Activated gamma-delta T cell treated with anti-CD3 and anti-CD28 coated beads, Interleukin-2, amount 50 U/mL, for 16 hours (primary cell): ENCODE measurements at regions not wholly inside any gene's neighbourhood (a gene's known extent, or its start where the extent isn't known, plus 50 kb on each side); places are given as distances from the start of the nearest gene placed in this dataset.
"Not testable (repeated sequence)": the region's sequence is repeated elsewhere in the genome, so short reads cannot be mapped to it uniquely, and the experiment has no call there.

Experiments used
- DNase-seq: peaks from one replicate; pipeline ENCODE4 v3.0.0-alpha.2; 2020; ENCODE audit warnings: low read depth

- no peak for DNase-seq
Observed at GRCh38 chr7:65251851-65252620, 121.6 kb upstream of the ZNF92 start.

DNA sequence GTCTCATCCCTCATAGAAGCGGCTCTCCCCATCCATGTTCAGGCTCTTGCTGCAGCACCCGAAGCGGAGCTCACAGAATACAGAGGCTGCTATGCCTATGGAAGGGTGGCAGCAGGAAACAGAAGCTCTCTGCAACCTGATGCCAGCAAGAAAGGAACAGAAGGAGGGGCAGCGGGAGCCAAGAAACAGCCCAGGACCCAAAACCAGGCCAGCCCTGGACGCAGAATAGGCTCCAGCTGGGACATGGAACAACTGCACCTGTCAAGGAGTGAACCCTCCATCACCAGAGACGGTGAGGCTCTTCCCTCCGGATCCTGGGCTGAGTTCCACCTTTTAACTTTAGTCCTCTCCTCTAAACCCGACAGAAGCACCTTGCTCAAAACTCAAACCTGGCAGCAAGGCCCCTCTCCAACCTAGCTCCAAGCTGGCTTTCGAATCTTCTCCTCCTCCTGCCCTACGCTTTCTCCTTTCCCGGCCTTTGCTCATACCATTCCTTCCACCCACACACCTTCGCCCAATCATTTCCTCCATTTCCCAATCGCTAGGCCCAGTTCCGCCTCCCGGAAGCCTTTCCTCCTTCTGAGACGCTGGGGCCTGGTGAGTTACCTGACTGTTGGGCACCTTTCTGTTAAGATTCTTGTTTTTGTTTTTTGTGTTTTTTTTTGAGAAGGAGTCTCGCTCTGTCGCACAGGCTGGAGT is 122.8 kb upstream of the ZNF92 start:
- DNase-seq: no peak

GRCh38 chr7:65250216-65250615 is 123.4 kb upstream of the ZNF92 start:
- DNase-seq: no peak

- DNase-seq: no peak
Observed at GRCh38 chr7:65247491-65247890, 126.2 kb upstream of the ZNF92 start.

DNA sequence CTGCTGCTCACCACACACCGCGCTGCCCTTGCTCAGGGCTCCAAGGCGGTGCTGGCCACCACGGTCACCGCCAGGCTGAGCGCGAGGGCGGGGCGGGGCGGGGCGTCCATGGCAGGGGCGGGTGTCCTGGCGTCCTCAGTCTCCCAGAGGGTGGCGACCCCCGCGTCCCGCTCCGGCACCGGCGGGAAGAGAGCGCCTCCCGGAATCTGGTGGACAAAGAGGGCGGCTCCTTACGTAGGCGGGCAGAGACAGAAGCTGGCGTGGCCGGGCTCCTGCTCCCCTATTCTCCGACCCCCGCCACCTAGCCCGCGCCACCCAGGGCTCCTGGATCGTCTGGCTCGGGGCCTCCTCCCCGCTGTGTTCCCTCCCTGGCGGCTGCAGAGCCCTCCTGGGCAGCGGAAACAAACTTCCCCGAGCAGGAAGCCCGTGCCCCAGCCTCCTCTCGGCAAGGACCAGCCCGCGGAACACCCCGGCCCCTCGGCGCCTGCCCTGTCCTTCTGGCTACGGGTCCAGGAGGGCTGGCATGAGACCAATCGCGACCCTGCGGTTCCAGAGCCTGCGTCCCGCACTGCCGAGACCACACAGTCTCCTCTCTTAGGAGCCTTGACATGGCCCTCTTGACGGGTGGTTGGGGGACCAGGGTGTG is 133.8 kb upstream of the ZNF92 start:
- DNase-seq: no peak

GRCh38 chr7:65239324-65239706 is 134.3 kb upstream of the ZNF92 start:
- DNase-seq: no peak

GRCh38 chr7:65238785-65239184 is 134.9 kb upstream of the ZNF92 start:
- DNase-seq: no peak

GRCh38 chr7:65235586-65235985 is 138.1 kb upstream of the ZNF92 start:
- DNase-seq: no peak

DNA sequence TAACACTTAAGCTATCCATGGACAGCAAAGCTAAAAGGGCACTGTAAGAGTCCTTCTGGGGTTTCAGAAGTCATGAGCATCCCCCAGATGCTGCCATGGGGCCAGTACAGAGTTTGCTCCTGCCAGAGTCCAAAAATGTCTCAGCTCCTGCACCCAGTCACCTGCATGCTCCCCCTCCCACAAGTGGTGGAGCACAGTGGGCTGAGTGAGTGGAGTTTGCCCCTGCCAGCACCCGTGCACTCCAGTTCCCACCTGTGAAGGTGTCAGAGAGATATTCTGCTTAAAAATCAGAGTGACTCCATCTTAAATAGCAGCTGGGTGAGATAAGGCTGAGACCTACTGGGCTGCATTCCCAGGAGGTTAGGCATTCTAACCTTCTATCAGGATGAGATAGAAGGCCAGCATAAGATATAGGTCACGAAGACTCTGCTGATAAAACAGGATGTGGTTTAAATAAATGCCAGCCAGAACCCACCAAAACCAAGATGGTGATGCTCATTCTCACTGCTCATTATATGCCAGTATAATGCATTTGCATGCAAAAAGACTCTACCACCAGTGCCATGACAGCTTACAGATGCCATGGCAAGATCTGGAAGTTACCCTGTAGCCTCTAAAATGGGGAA is 140.1 kb upstream of the ZNF92 start:
- DNase-seq: no peak

GRCh38 chr7:65230231-65230630 is 143.4 kb upstream of the ZNF92 start:
- no peak for DNase-seq

DNA sequence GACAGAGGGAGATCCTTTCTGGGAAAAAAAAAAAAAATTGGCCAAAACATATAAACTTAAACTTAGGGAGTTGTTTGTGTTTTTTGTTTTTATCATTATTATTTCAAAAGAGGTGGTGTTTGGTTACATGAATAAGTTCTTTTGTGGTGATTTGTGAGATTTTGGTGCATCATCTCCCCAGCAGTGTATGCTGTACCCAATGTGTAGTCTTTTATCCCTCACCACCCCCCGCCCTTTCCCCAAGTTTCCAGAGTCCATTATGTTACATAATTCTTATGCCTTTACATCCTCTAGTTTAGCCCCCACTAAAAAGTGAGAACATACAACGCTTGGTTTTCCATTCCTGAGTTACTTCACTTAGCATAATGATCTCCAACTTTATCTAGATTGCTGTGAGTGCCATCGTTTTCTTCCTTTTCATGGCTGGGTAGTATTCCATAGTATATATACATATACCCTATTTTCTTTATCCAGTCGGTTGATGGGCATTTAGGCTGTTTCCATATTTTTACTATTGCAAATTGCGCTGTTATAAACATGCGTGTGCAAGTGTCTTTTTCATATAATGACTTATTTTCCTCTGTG is 148.1 kb upstream of the ZNF92 start:
- no peak for DNase-seq

- no peak for DNase-seq
Observed at GRCh38 chr7:65222655-65223054, 151.0 kb upstream of the ZNF92 start.

DNA sequence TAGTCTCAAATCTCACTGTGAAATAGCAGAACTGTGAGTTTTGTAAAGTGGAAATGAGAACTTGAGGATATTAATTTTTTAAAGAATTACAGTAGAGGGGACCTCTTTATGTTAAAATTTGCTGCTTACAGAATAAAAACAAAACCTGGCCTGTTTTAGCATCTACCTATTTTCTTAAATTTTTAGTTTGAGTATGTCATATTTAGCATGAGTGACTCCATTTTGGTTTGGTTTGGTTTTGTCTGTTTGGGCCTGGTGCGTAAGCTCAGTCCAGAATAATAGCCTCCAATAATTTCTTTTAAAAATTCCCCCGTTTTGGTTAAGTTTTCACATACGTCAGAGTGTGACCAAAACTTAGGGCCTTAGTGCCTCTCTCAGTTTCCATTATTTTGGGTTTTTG is 152.0 kb upstream of the ZNF92 start:
- DNase-seq: no peak

- DNase-seq: no peak
Observed at GRCh38 chr7:65219623-65220022, 154.0 kb upstream of the ZNF92 start.

- peak; percentile 44 for DNase-seq
Observed at GRCh38 chr7:65216469-65216868, 157.2 kb upstream of the ZNF92 start.

DNA sequence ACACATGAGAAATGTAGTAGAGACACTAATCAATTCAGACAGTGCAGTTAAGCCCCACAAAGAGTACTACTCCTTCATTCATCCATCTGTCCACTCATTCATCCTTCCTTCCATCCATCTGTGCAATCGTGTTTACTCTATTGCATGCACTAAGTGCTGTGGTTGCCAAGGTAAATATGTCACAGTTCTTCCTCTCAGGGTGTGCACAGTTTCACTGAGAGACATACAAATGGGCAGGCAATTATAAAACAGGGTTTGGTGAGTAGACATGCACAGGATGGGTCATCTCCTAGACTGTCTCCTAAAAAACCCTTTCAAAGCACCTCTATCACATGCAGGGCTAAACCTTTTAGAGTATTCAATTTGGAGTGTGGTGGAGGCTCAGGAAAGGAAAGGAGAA is 160.4 kb upstream of the ZNF92 start:
- not testable (repeated sequence) for DNase-seq

DNA sequence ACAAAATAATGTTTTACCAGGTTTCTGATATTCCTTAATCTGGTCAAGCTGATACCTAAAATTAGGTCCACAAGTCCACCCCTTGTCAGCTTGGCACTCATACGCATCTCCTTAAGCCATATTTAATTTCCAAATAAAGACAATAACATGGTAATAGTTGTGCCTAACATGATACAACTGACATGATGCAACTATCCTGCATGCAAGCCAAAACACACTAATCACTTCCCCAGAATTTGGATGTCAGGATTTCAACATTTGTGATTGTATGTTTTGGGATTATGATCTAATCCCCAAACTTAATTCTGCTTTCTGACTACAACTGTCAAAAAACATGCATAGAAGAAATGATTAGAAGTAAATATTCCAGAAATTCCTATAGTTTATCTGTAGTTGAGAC is 174.4 kb upstream of the ZNF92 start:
- not testable (repeated sequence) for DNase-seq

GRCh38 chr7:65193334-65194058 is 180.2 kb upstream of the ZNF92 start:
- DNase-seq: not testable (repeated sequence)

DNA sequence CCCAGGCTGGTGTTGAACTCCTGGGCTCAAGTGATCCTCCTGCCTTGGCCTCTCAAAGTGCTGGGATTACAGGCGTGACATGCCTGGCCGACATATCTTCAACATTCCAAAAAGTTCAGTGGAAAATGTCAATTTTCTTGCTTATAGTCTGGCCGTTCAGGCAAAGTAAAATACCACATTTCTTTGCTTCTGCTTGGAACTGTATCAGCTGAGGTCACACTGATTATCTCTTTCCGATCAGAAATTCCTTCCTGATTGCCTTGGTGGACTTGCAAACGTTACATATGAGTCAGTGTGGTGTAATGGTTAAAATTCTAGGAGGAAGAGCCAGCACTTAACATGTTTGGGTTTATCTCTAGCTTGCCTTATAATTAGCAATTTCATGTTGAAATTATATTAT is 170.6 kb upstream of the ERV3-1 start:
- DNase-seq: not testable (repeated sequence)

- not testable (repeated sequence) for DNase-seq
Observed at GRCh38 chr7:65150105-65150504, 143.6 kb upstream of the ERV3-1 start.

DNA sequence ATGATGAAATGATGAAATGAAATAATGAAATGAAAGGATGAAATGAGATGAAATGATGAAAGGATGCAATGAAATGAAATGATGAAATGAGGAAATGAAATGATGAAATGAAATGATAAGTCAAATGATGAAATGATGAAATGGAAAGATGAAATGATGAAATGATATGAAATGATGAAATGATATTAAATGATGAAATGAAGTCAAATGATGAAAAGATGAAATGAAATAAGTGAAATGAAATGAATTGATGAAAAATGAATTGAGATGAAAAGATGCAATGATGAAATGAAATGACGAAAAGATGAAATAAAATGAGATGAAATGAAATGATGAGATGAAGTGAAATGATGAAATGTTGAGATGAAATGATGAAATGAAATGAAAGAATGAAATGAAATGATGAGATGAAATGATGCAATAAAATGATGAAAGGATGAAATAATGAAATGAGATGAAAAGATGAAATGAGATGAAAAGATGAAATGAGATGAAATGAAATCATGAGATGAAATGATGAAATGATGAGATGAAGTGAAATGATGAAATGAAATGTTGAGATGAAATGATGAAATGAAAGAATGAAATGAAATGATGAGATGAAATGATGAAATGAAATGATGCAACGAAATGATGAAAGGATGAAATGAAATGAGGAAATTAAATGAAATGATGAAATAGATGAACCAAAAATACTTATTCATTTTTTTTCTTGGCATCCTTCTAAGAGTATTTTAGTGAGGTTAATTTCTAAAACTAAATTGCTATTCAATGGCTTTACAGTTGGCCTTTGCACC is 139.8 kb upstream of the ERV3-1 start:
- DNase-seq: not testable (repeated sequence)
